Mesenchymal stem cell (in vitro differentiated cells and primary cell): ENCODE measurements at regions not wholly inside any gene's neighbourhood (a gene's known extent, or its start where the extent isn't known, plus 50 kb on each side); places are given as distances from the start of the nearest gene placed in this dataset.

Experiments used
- DNase-seq: peaks from one replicate; pipeline ENCODE4 v3.0.0-alpha.2; 2013
- H2AFZ ChIP-seq: one replicate; pipeline ENCODE4 v1.6.1; 2013; ENCODE audit warnings: low read depth, mild to moderate bottlenecking, control low read depth, inconsistent platforms, low read length, moderate library complexity
- H2AK5ac ChIP-seq: 2 replicates; pipeline ENCODE4 v1.6.1; 2013; ENCODE audit warnings: low read length, moderate library complexity, mild to moderate bottlenecking, inconsistent platforms; ENCODE audit not compliant: severe bottlenecking
- H2BK120ac ChIP-seq: one replicate; pipeline ENCODE4 v1.6.1; 2013; ENCODE audit warnings: low read depth, mild to moderate bottlenecking, inconsistent platforms, low read length, moderate library complexity
- H2BK12ac ChIP-seq, 2 experiments: one replicate each; pipeline ENCODE4 v1.6.1; 2013; ENCODE audit warnings: inconsistent platforms in 2 of 2, low read length in 2 of 2, mild to moderate bottlenecking in 2 of 2, moderate library complexity in 2 of 2, control low read depth in 1 of 2
- H2BK15ac ChIP-seq: one replicate; pipeline ENCODE4 v1.6.1; 2013; ENCODE audit warnings: mild to moderate bottlenecking, low read depth, inconsistent platforms; ENCODE audit not compliant: poor library complexity, severe bottlenecking
- H2BK5ac ChIP-seq: 2 replicates; pipeline ENCODE4 v1.6.1; 2013; ENCODE audit warnings: low read depth, mild to moderate bottlenecking, low read length, control low read depth, inconsistent platforms; ENCODE audit not compliant: poor library complexity, severe bottlenecking
- H3K14ac ChIP-seq, 2 experiments: one replicate each; pipeline ENCODE4 v1.6.1; 2013; ENCODE audit warnings: inconsistent platforms in 2 of 2, low read length in 2 of 2, control low read depth in 1 of 2, mild to moderate bottlenecking in 1 of 2, moderate library complexity in 1 of 2
- H3K18ac ChIP-seq, 2 experiments: one replicate each; pipeline ENCODE4 v1.6.1; 2013; ENCODE audit warnings: inconsistent platforms in 2 of 2, low read length in 2 of 2, control low read depth in 1 of 2, low read depth in 1 of 2, mild to moderate bottlenecking in 1 of 2
- H3K23ac ChIP-seq, 2 experiments: one replicate each; pipeline ENCODE4 v1.6.1; 2013; ENCODE audit warnings: inconsistent platforms in 2 of 2, low read length in 2 of 2, mild to moderate bottlenecking in 2 of 2, moderate library complexity in 2 of 2, control low read depth in 1 of 2
- H3K27ac ChIP-seq: 2 replicates; pipeline ENCODE4 v1.5.1; 2013; ENCODE audit warnings: mild to moderate bottlenecking, moderate library complexity, low read length, control low read depth, inconsistent platforms; ENCODE audit not compliant: poor library complexity, severe bottlenecking
- H3K27me3 ChIP-seq, 2 experiments: 2 replicates each; pipeline versions ENCODE4 v1.6.1 to v1.7.0; 2013; ENCODE audit warnings: low read length in 2 of 2, mild to moderate bottlenecking in 2 of 2, moderate library complexity in 2 of 2, control low read depth in 1 of 2, inconsistent platforms in 1 of 2; ENCODE audit not compliant: control insufficient read depth in 1 of 2, insufficient read depth in 1 of 2
- H3K36me3 ChIP-seq, 2 experiments: 2 replicates each; pipeline versions ENCODE4 v1.6.1 to v1.7.0; 2013; ENCODE audit warnings: low read length in 2 of 2, control low read depth in 1 of 2, inconsistent platforms in 1 of 2, low read depth in 1 of 2, mild to moderate bottlenecking in 1 of 2; ENCODE audit not compliant: insufficient read depth in 2 of 2, control insufficient read depth in 1 of 2
- H3K4ac ChIP-seq, 2 experiments: one replicate each; pipeline ENCODE4 v1.6.1; 2013; ENCODE audit warnings: inconsistent platforms in 2 of 2, low read length in 2 of 2, mild to moderate bottlenecking in 2 of 2, moderate library complexity in 2 of 2, control low read depth in 1 of 2, low read depth in 1 of 2
- H3K4me1 ChIP-seq: 2 replicates; pipeline ENCODE4 v1.6.1; 2013; ENCODE audit warnings: low read depth, low read length, control low read depth; ENCODE audit not compliant: control insufficient read depth, insufficient read depth
- H3K4me2 ChIP-seq: 2 replicates; pipeline ENCODE4 v1.6.1; 2013; ENCODE audit warnings: low read length, mild to moderate bottlenecking, inconsistent platforms; ENCODE audit not compliant: poor library complexity, severe bottlenecking
- H3K4me3 ChIP-seq, 2 experiments: 2 replicates each; pipeline versions ENCODE4 v1.5.1 to v1.7.0; 2013; ENCODE audit warnings: low read length in 2 of 2, mild to moderate bottlenecking in 2 of 2, control low read depth in 1 of 2, low read depth in 1 of 2; ENCODE audit not compliant: insufficient read depth in 1 of 2
- H3K79me1 ChIP-seq: replicated peaks from 2 replicates; pipeline ENCODE4 v1.6.1; 2013; ENCODE audit warnings: mild to moderate bottlenecking, control low read depth, low read length, inconsistent platforms; ENCODE audit not compliant: poor library complexity, severe bottlenecking
- H3K9ac ChIP-seq: 2 replicates; pipeline ENCODE4 v1.7.0; 2013; ENCODE audit warnings: mild to moderate bottlenecking, low read length, moderate library complexity
- H3K9me3 ChIP-seq: 2 replicates; pipeline ENCODE4 v1.7.0; 2013; ENCODE audit warnings: mild to moderate bottlenecking, low read length; ENCODE audit not compliant: control insufficient read depth
- H4K8ac ChIP-seq: one replicate; pipeline ENCODE4 v1.6.1; 2013; ENCODE audit warnings: inconsistent platforms, mild to moderate bottlenecking, low read length, moderate library complexity
- H4K91ac ChIP-seq: one replicate; pipeline ENCODE4 v1.6.1; 2013; ENCODE audit warnings: mild to moderate bottlenecking, low read length, inconsistent platforms
- WGBS: methylation state at CpG from one replicate; pipeline ENCODE4 v1.1.7; 2013; ENCODE audit warnings: mixed read lengths; 5-methylcytosine and 5-hydroxymethylcytosine counted together

- no peak for DNase-seq
- H3K9me3 ChIP-seq = no peaks in the 10 kb centered on the region
- H3K4me1 ChIP-seq = no peaks in the 10 kb centered on the region
- H3K18ac ChIP-seq = no peak overlapping the region
- H3K4ac ChIP-seq = no peak overlapping the region
- no peak overlapping the region for H3K14ac ChIP-seq
- H2BK5ac ChIP-seq = no peak overlapping the region
- H2BK15ac ChIP-seq = no peak overlapping the region
- H3K27me3 ChIP-seq = no peaks in the 10 kb centered on the region
- H2BK12ac ChIP-seq = no peak overlapping the region
- H3K23ac ChIP-seq = no peak overlapping the region
- no peaks in the 10 kb centered on the region for H3K36me3 ChIP-seq
- no peak overlapping the region for H2AK5ac ChIP-seq
- no peak overlapping the region for H3K27ac ChIP-seq
- H4K91ac ChIP-seq = no peak overlapping the region
- no peak overlapping the region for H4K8ac ChIP-seq
- 88% methylated on average over 11 of the region's 11 CpGs for WGBS
- H3K4me3 ChIP-seq = no peak overlapping the region
- H3K79me1 ChIP-seq = no peaks in the 10 kb centered on the region
- no peak overlapping the region for H2AFZ ChIP-seq
- no peak overlapping the region for H2BK120ac ChIP-seq
- no peak overlapping the region for H3K4me2 ChIP-seq
- no peak overlapping the region for H3K9ac ChIP-seq
These were observed 135.1 kb downstream of the ADAMTS1 start for GRCh38 chr21:26710155-26710554.

DNA sequence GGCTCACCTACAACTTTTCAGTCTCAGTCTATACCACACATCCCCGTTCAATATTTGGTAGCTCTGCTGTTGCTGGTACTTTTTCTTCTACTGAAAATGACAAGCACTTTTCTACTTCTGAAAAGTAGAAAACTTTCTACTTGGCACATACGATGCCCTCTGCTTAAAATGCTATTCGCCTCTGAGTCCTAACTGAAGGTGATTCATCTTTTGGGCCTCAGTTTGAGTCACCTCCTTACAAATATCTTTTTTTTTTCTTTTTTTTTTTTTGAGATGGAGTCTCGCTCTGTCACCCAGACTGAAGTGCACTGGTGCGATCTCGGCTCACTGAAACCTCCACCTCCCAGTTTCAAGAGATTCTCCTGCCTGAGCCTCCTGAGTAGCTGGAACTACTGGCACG, 136.0 kb upstream of the CYYR1 start:
- no peak overlapping the region for H3K4ac ChIP-seq
- H2AFZ ChIP-seq = no peak overlapping the region
- H3K9ac ChIP-seq = no peak overlapping the region
- H3K4me2 ChIP-seq = no peak overlapping the region
- DNase-seq = no peak
- no peak overlapping the region for H2BK12ac ChIP-seq
- H2BK5ac ChIP-seq = no peak overlapping the region
- no peak overlapping the region for H4K91ac ChIP-seq
- no peak overlapping the region for H4K8ac ChIP-seq
- H2BK15ac ChIP-seq = no peak overlapping the region
- no peak overlapping the region for H3K4me3 ChIP-seq
- H3K18ac ChIP-seq = no peak overlapping the region
- no peaks in the 10 kb centered on the region for H3K9me3 ChIP-seq
- 70% methylated on average over 6 of the region's 7 CpGs for WGBS
- H3K14ac ChIP-seq = no peak overlapping the region
- no peaks in the 10 kb centered on the region for H3K27me3 ChIP-seq
- no peaks in the 10 kb centered on the region for H3K4me1 ChIP-seq
- no peaks in the 10 kb centered on the region for H3K36me3 ChIP-seq
- no peaks in the 10 kb centered on the region for H3K79me1 ChIP-seq
- H2AK5ac ChIP-seq = no peak overlapping the region
- H3K27ac ChIP-seq = no peak overlapping the region
- no peak overlapping the region for H2BK120ac ChIP-seq
- no peak overlapping the region for H3K23ac ChIP-seq

DNA sequence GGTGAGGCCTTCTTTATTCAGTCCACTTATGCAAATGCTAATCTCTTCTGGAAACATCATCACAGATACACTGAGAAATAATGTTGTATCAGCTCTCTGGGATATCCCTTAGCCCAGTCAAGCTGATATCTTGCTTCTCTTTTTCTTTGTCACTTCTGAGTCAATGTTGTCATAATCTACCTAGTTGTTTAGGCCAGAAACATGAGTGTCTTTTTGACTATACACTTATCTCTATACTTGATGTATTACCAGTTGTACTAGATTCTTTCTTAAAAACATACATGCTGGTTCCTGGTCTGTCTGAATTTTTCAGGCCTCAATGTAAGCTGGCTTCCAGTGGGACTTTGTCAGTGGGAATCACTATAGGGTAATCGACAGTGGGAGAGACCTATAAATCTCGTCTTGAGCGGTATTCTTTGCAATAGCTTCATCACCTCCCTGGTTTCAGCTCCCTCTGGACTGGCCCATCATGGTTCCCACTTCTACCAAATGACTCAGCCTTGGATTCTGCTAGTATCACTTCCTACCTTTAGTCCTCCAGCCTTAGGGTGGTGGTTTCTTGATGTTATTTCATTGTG, 135.2 kb upstream of the CYYR1 start:
- no peak overlapping the region for H2BK120ac ChIP-seq
- no peak overlapping the region for H3K14ac ChIP-seq
- no peak overlapping the region for H4K8ac ChIP-seq
- H4K91ac ChIP-seq = no peak overlapping the region
- H2AFZ ChIP-seq = no peak overlapping the region
- H2AK5ac ChIP-seq = no peak overlapping the region
- H3K9me3 ChIP-seq = no peaks in the 10 kb centered on the region
- no peak overlapping the region for H3K9ac ChIP-seq
- no peak overlapping the region for H2BK5ac ChIP-seq
- H3K27ac ChIP-seq = no peak overlapping the region
- no peak overlapping the region for H2BK12ac ChIP-seq
- no peaks in the 10 kb centered on the region for H3K27me3 ChIP-seq
- WGBS = 96% methylated on average over 3 of the region's 3 CpGs
- H3K4ac ChIP-seq = no peak overlapping the region
- no peak overlapping the region for H3K23ac ChIP-seq
- no peaks in the 10 kb centered on the region for H3K4me1 ChIP-seq
- H3K4me2 ChIP-seq = no peak overlapping the region
- H3K36me3 ChIP-seq = no peaks in the 10 kb centered on the region
- H3K4me3 ChIP-seq = no peak overlapping the region
- no peak for DNase-seq
- H3K79me1 ChIP-seq = no peaks in the 10 kb centered on the region
- H3K18ac ChIP-seq = no peak overlapping the region
- no peak overlapping the region for H2BK15ac ChIP-seq

GRCh38 chr21:26707246-26707645, 134.2 kb upstream of the CYYR1 start:
- Histone ChIP-seq H3K9me3 (no peaks in the 10 kb centered on the region), H3K14ac (no peak overlapping the region), H2AK5ac (no peak overlapping the region), H3K18ac (no peak overlapping the region), H3K36me3 (no peaks in the 10 kb centered on the region), H3K4me3 (no peak overlapping the region), H3K79me1 (no peaks in the 10 kb centered on the region), H3K4me1 (no peaks in the 10 kb centered on the region), H4K8ac (no peak overlapping the region), H2AFZ (no peak overlapping the region), H2BK120ac (no peak overlapping the region), H3K27ac (no peak overlapping the region), H4K91ac (no peak overlapping the region), H2BK15ac (no peak overlapping the region), H3K9ac (no peak overlapping the region), H3K27me3 (no peaks in the 10 kb centered on the region), H3K23ac (no peak overlapping the region), H2BK5ac (no peak overlapping the region), H2BK12ac (no peak overlapping the region), H3K4me2 (no peak overlapping the region), H3K4ac (no peak overlapping the region)
- no peak for DNase-seq
- 75% methylated on average over 2 of the region's 2 CpGs for WGBS
